HFFc6 (cell line): ENCODE measurements at regions not wholly inside any gene's neighbourhood (a gene's known extent, or its start where the extent isn't known, plus 50 kb on each side); places are given as distances from the start of the nearest gene placed in this dataset.
A peak's percentile ranks its signal among the peaks of the same experiment; 100 is the strongest.

Experiments
- DNase-seq: peaks from one replicate; pipeline ENCODE4 v3.0.0-alpha.2; 2018
- H3K27ac Mint-ChIP-seq: 2 replicates; pipeline ENCODE4 v1.8.0; 2020; ENCODE audit warnings: mild to moderate bottlenecking, mixed read lengths
- H3K27me3 Mint-ChIP-seq: 2 replicates; pipeline ENCODE4 v1.8.0; 2021; ENCODE audit warnings: mild to moderate bottlenecking, moderate library complexity, mixed read lengths; ENCODE audit not compliant: insufficient read depth
- H3K36me3 Mint-ChIP-seq: 2 replicates; pipeline ENCODE4 v1.8.0; 2021; ENCODE audit warnings: low read depth, mixed read lengths
- H3K4me1 Mint-ChIP-seq: 2 replicates; pipeline ENCODE4 v1.8.0; 2020; ENCODE audit warnings: low read depth, mixed read lengths
- H3K4me3 Mint-ChIP-seq: 2 replicates; pipeline ENCODE4 v1.8.0; 2020; ENCODE audit warnings: mild to moderate bottlenecking, moderate library complexity, mixed read lengths
- H3K9me3 Mint-ChIP-seq: 2 replicates; pipeline ENCODE4 v1.8.0; 2020; ENCODE audit warnings: mild to moderate bottlenecking, mixed read lengths
- CTCF ChIP-seq: fragments of 200-600 bp; sonication (generic); IDR thresholded peaks from 2 replicates; pipeline ENCODE4 v1.5.0; 2021; ENCODE audit warnings: antibody characterized with exemption, mild to moderate bottlenecking

- DNase-seq: peak; percentile 50
- peak overlapping the region; percentile 20; the same call in 1 of the 2 replicates for H3K4me3 Mint-ChIP-seq
- peaks cover 64% of the 10 kb centered on the region for H3K4me1 Mint-ChIP-seq
- no peak for TF ChIP-seq CTCF
- no peaks in the 10 kb centered on the region for H3K9me3 Mint-ChIP-seq
- H3K27ac Mint-ChIP-seq: peak overlapping the region; percentile 75
- H3K27me3 Mint-ChIP-seq: no peaks in the 10 kb centered on the region
- peaks cover 12% of the 10 kb centered on the region; the same call in 1 of the 2 replicates for H3K36me3 Mint-ChIP-seq
Observed at GRCh38 chr1:238658763-238659162, 727.6 kb upstream of the CHRM3 start.

- H3K9me3 Mint-ChIP-seq: no peaks in the 10 kb centered on the region
- peak overlapping the region; percentile 63 for H3K4me3 Mint-ChIP-seq
- DNase-seq: peak; percentile 66
- H3K27ac Mint-ChIP-seq: peak overlapping the region; percentile 73
- peaks cover 69% of the 10 kb centered on the region for H3K4me1 Mint-ChIP-seq
- TF ChIP-seq CTCF: no peak
- H3K27me3 Mint-ChIP-seq: no peaks in the 10 kb centered on the region
- H3K36me3 Mint-ChIP-seq: 0 out of 2 replicates have a peak, but pooled peaks cover under 1% of the 10 kb centered on the region
Observed at GRCh38 chr1:238653693-238654321, 732.6 kb upstream of the CHRM3 start.

- Mint-ChIP-seq H3K4me1 (peaks cover 70% of the 10 kb centered on the region), H3K4me3 (peak overlapping the region; percentile 80), H3K9me3 (no peaks in the 10 kb centered on the region), H3K27ac (peak overlapping the region; percentile 82), H3K36me3 (no peaks in the 10 kb centered on the region), H3K27me3 (no peaks in the 10 kb centered on the region)
- no peak for TF ChIP-seq CTCF
- DNase-seq: peak; percentile 82
Observed at GRCh38 chr1:238652346-238652968, 733.9 kb upstream of the CHRM3 start.

- H3K27me3 Mint-ChIP-seq: no peaks in the 10 kb centered on the region
Observed at GRCh38 chr1:238649200-238649599, 737.2 kb upstream of the CHRM3 start.

GRCh38 chr1:238648751-238649150 lies 737.6 kb upstream of the CHRM3 start:
- H3K4me1 Mint-ChIP-seq: peaks cover 85% of the 10 kb centered on the region
- DNase-seq: no peak
- no peaks in the 10 kb centered on the region for H3K9me3 Mint-ChIP-seq
- no peaks in the 10 kb centered on the region for H3K27me3 Mint-ChIP-seq
- TF ChIP-seq CTCF: no peak
- no peaks in the 10 kb centered on the region; the same call in 1 of the 2 replicates for H3K36me3 Mint-ChIP-seq
- H3K4me3 Mint-ChIP-seq: peak overlapping the region; percentile 71
- peak overlapping the region; percentile 91 for H3K27ac Mint-ChIP-seq

More at GRCh38 chr1:238649200-238649599, 737.2 kb upstream of the CHRM3 start:
- Mint-ChIP-seq H3K4me1 (peaks cover 90% of the 10 kb centered on the region), H3K27ac (peak overlapping the region; percentile 91), H3K36me3 (no peaks in the 10 kb centered on the region; the same call in 1 of the 2 replicates), H3K9me3 (no peaks in the 10 kb centered on the region), H3K4me3 (peak overlapping the region; percentile 71; the same call in 1 of the 2 replicates)
- TF ChIP-seq CTCF: no peak
- DNase-seq: no peak
